ENCODE measurements at regions not wholly inside any gene's neighbourhood (a gene's known extent, or its start where the extent isn't known, plus 50 kb on each side); places are given as distances from the start of the nearest gene placed in this dataset.

DNA sequence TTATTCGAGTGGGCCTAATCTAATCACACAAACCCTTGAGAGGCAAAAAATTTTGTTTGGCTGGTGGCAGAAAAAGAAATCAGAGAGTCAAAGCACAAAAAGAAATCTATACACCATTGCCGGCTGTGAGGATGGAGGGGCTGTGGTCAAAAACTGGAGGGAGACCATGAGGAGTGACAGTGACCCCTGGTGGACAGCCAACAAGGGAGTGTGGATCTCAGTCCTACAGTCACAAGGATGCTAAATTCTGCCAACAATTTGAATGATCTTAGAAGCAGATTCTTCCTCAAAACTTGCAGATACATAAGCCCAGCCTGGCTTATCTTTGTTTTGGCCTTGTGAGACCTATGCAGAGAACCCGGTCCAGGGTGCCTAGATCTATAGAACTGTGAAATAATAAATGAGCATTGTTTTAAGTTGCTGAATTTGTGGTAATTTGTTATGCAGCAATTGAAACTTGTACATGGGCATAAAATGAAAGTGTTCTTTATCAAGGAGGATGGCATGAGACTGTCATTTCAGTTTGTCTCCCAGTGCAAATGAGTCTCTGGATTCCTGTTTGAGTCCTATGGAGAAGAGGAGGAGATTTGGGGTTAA lies 103.0 kb upstream of the ARHGEF26 start:
- Histone ChIP-seq H3K79me2 (ENCODE audit: control insufficient read depth, insufficient read depth, low read length) (no peaks in the 10 kb centered on the region), H3K9me3 (ENCODE audit: control extremely low read depth in 1 of 3, control insufficient read depth in 2 of 3, insufficient read depth in 1 of 3, low read length in 2 of 3) (no peaks in the 10 kb centered on the region), H3K36me3 (replicated peaks in 1 of 2; ENCODE audit: control extremely low read depth in 1 of 2, control insufficient read depth in 1 of 2, extremely low read depth in 1 of 2, insufficient read depth in 2 of 2, low read length in 1 of 2) (no peaks in the 10 kb centered on the region), H3K9ac (ENCODE audit: low read length) (no peak overlapping the region), H3K27me3 (replicated peaks in 1 of 4; ENCODE audit: control extremely low read depth in 1 of 4, control insufficient read depth in 3 of 4, insufficient read depth in 4 of 4, low read length in 3 of 4) (no peaks in the 10 kb centered on the region), H3K4me3 (ENCODE audit: control extremely low read depth in 1 of 5, extremely low read depth in 1 of 5, insufficient read depth in 1 of 5, low read depth in 2 of 5, low read length in 4 of 5) (no peak overlapping the region), H3K27ac (ENCODE audit: low read length in 2 of 2) (no peak overlapping the region), H3K4me1 (ENCODE audit: control insufficient read depth in 2 of 2, insufficient read depth in 2 of 2, low read length in 2 of 2) (no peaks in the 10 kb centered on the region), H4K20me1 (ENCODE audit: control insufficient read depth, insufficient read depth, low read length, poor library complexity, severe bottlenecking) (no peaks in the 10 kb centered on the region), H2AFZ (ENCODE audit: insufficient read depth, low read depth, low read length, poor library complexity, severe bottlenecking) (no peak overlapping the region), H3K4me2 (replicated peaks; ENCODE audit: low read depth, low read length, poor library complexity, severe bottlenecking) (no peak overlapping the region)
- Mint-ChIP-seq H3K9me3 (ENCODE audit: insufficient read depth) (no peaks in the 10 kb centered on the region), H3K27ac (no peak overlapping the region), H3K4me1 (no peaks in the 10 kb centered on the region), H3K4me3 (no peak overlapping the region), H3K27me3 (no peaks in the 10 kb centered on the region)
- peak; percentile 10 for DNase-seq
- ATAC-seq (ENCODE audit: low read depth): no peak
- intact Hi-C loops (cut with micrococcal nuclease): loop anchor here (5.0 kb wide), 2 partner anchors 976 to 991 kb away; no protein-coding TSS in a partner anchor
- ChIA-PET CTCF (interaction anchor here (1.2 to 2.1 kb wide), 4 partner anchors 845 to 992 kb away, joined by 3 to 6 read pairs (median 4); no protein-coding TSS in a partner anchor), POLR2A (no interaction called here)
- WGBS (ENCODE audit: insufficient coverage): 0% methylated on average over 1 of the region's 3 CpGs
- TF ChIP-seq, protein P1, sequence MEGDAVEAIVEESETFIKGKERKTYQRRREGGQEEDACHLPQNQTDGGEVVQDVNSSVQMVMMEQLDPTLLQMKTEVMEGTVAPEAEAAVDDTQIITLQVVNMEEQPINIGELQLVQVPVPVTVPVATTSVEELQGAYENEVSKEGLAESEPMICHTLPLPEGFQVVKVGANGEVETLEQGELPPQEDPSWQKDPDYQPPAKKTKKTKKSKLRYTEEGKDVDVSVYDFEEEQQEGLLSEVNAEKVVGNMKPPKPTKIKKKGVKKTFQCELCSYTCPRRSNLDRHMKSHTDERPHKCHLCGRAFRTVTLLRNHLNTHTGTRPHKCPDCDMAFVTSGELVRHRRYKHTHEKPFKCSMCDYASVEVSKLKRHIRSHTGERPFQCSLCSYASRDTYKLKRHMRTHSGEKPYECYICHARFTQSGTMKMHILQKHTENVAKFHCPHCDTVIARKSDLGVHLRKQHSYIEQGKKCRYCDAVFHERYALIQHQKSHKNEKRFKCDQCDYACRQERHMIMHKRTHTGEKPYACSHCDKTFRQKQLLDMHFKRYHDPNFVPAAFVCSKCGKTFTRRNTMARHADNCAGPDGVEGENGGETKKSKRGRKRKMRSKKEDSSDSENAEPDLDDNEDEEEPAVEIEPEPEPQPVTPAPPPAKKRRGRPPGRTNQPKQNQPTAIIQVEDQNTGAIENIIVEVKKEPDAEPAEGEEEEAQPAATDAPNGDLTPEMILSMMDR (IDR thresholded peaks at IDR 0.05): peak; percentile 65
- TF ChIP-seq EZH2 (IDR thresholded peaks at IDR 0.05; ENCODE audit: borderline replicate concordance, insufficient read depth, low read depth, low read length, poor library complexity, severe bottlenecking): no peak

DNA sequence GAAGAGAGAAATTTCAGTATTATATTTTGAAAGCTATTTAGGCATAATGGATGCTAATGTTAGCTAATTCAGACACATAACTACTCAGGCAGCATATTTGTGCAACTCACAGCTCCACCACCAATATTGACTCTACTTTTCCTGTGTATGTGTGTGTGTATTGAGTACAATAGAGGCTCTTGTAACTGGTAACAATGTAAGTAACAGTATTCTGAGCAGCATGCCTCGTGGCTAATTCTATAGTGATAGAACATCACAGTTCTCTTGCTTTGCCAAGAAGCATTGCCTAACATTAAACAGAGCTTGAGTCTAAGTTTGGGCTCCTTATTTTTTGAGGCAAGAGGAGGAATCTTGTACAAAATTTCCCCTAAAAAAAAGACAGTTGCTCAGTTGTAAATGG lies 98.6 kb upstream of the ARHGEF26 start:
- no peaks in the 10 kb centered on the region for H3K79me2 ChIP-seq (ENCODE audit: control insufficient read depth, insufficient read depth, low read length)
- H3K4me2 ChIP-seq (replicated peaks; ENCODE audit: low read depth, low read length, poor library complexity, severe bottlenecking): no peak overlapping the region
- ChIA-PET CTCF (interaction anchor here (0.6 kb wide), 1 partner anchor 155 kb away, joined by 4 read pairs; no protein-coding TSS in a partner anchor), POLR2A (no interaction called here)
- TF ChIP-seq, protein P1 (IDR thresholded peaks at IDR 0.05): no peak
- TF ChIP-seq EZH2 (IDR thresholded peaks at IDR 0.05; ENCODE audit: borderline replicate concordance, insufficient read depth, low read depth, low read length, poor library complexity, severe bottlenecking): no peak
- H3K9me3 Mint-ChIP-seq (ENCODE audit: insufficient read depth): no peaks in the 10 kb centered on the region
- H3K9me3 ChIP-seq (ENCODE audit: control extremely low read depth in 1 of 3, control insufficient read depth in 2 of 3, insufficient read depth in 1 of 3, low read length in 2 of 3): no peaks in the 10 kb centered on the region
- H3K4me3 Mint-ChIP-seq: no peak overlapping the region
- no peak for DNase-seq
- no peaks in the 10 kb centered on the region for H3K27me3 Mint-ChIP-seq
- no peak overlapping the region for H3K9ac ChIP-seq (ENCODE audit: low read length)
- H4K20me1 ChIP-seq (ENCODE audit: control insufficient read depth, insufficient read depth, low read length, poor library complexity, severe bottlenecking): no peaks in the 10 kb centered on the region
- H3K4me1 ChIP-seq (ENCODE audit: control insufficient read depth in 2 of 2, insufficient read depth in 2 of 2, low read length in 2 of 2): no peaks in the 10 kb centered on the region
- H3K27me3 ChIP-seq (replicated peaks in 1 of 4; ENCODE audit: control extremely low read depth in 1 of 4, control insufficient read depth in 3 of 4, insufficient read depth in 4 of 4, low read length in 3 of 4): no peaks in the 10 kb centered on the region
- no peak for ATAC-seq (ENCODE audit: low read depth)
- H3K36me3 ChIP-seq (replicated peaks in 1 of 2; ENCODE audit: control extremely low read depth in 1 of 2, control insufficient read depth in 1 of 2, extremely low read depth in 1 of 2, insufficient read depth in 2 of 2, low read length in 1 of 2): no peaks in the 10 kb centered on the region
- no peak overlapping the region for H2AFZ ChIP-seq (ENCODE audit: insufficient read depth, low read depth, low read length, poor library complexity, severe bottlenecking)
- H3K27ac ChIP-seq (ENCODE audit: low read length in 2 of 2): no peak overlapping the region
- intact Hi-C loops (cut with micrococcal nuclease): no loop called here
- H3K4me1 Mint-ChIP-seq: no peaks in the 10 kb centered on the region
- no peak overlapping the region for H3K27ac Mint-ChIP-seq
- no peak overlapping the region for H3K4me3 ChIP-seq (ENCODE audit: control extremely low read depth in 1 of 5, extremely low read depth in 1 of 5, insufficient read depth in 1 of 5, low read depth in 2 of 5, low read length in 4 of 5)
- no CpG with 5 or more reads among the region's 1 CpG for WGBS (ENCODE audit: insufficient coverage)
